Cerebellar nuclear complex (tissue), 1 donor: ENCODE measurements at regions not wholly inside any gene's neighbourhood (a gene's known extent, or its start where the extent isn't known, plus 50 kb on each side); places are given as distances from the start of the nearest gene placed in this dataset.
"Not testable (repeated sequence)": the region's sequence is repeated elsewhere in the genome, so short reads cannot be mapped to it uniquely, and the experiment has no call there.

Experiments
- DNase-seq, 2 experiments: peaks; one replicate each; lab custom pipeline; 2025; lab: John Stamatoyannopoulos, UW

GRCh38 chr6:93183531-93183972 is 235.8 kb downstream of the EPHA7 start:
- DNase-seq: no peak

GRCh38 chr6:93182938-93183479 is 236.3 kb downstream of the EPHA7 start:
- DNase-seq: no peak

GRCh38 chr6:93177918-93178317 is 241.4 kb downstream of the EPHA7 start:
- DNase-seq: no peak

GRCh38 chr6:93177438-93177837 is 241.9 kb downstream of the EPHA7 start:
- no peak for DNase-seq

GRCh38 chr6:93176070-93176469 is 243.3 kb downstream of the EPHA7 start:
- DNase-seq: no peak

GRCh38 chr6:93173573-93173972 is 245.8 kb downstream of the EPHA7 start:
- not testable (repeated sequence) for DNase-seq

- DNase-seq: no peak
Measured at GRCh38 chr6:93165850-93166430, 253.4 kb downstream of the EPHA7 start.

GRCh38 chr6:93164781-93165180 is 254.6 kb downstream of the EPHA7 start:
- DNase-seq: no peak

GRCh38 chr6:93163146-93163545 is 256.2 kb downstream of the EPHA7 start:
- no peak for DNase-seq

- DNase-seq: no peak
Measured at GRCh38 chr6:93139408-93140081, 279.8 kb downstream of the EPHA7 start.

- no peak for DNase-seq
Measured at GRCh38 chr6:93136111-93136510, 283.2 kb downstream of the EPHA7 start.

GRCh38 chr6:93124006-93124632 is 295.2 kb downstream of the EPHA7 start:
- DNase-seq: no peak

GRCh38 chr6:93123585-93123984 is 295.8 kb downstream of the EPHA7 start:
- DNase-seq: no peak

GRCh38 chr6:93120154-93120742 is 299.1 kb downstream of the EPHA7 start:
- no peak for DNase-seq

- DNase-seq: no peak
Measured at GRCh38 chr6:93105907-93106306, 313.5 kb downstream of the EPHA7 start.

GRCh38 chr6:93105017-93105416 is 314.3 kb downstream of the EPHA7 start:
- no peak for DNase-seq

- no peak for DNase-seq
Measured at GRCh38 chr6:93104195-93104817, 315.1 kb downstream of the EPHA7 start.

GRCh38 chr6:93088621-93089501 is 330.5 kb downstream of the EPHA7 start:
- DNase-seq: no peak

GRCh38 chr6:93087606-93088005 is 331.8 kb downstream of the EPHA7 start:
- DNase-seq: no peak

GRCh38 chr6:93086351-93086750 is 333.0 kb downstream of the EPHA7 start:
- DNase-seq: no peak
